RKO (cell line): ENCODE measurements at regions not wholly inside any gene's neighbourhood (a gene's known extent, or its start where the extent isn't known, plus 50 kb on each side); places are given as distances from the start of the nearest gene placed in this dataset.
A peak's percentile ranks its signal among the peaks of the same experiment; 100 is the strongest.

ENCODE experiments used
- DNase-seq: peaks from one replicate; pipeline ENCODE4 v3.0.0-alpha.2; 2016; ENCODE audit warnings: low spot score

- DNase-seq, result no peak
Observed at GRCh38 chr5:106578736-106579135, 1092.0 kb downstream of the EFNA5 start.

GRCh38 chr5:106574820-106575219, 1095.9 kb downstream of the EFNA5 start:
- no peak for DNase-seq

GRCh38 chr5:106566031-106566430, 1104.7 kb downstream of the EFNA5 start:
- DNase-seq, result no peak

GRCh38 chr5:106545325-106545724, 1125.4 kb downstream of the EFNA5 start:
- peak; percentile 65 for DNase-seq

GRCh38 chr5:106543330-106543729, 1127.4 kb downstream of the EFNA5 start:
- no peak for DNase-seq

- DNase-seq, result no peak
Observed at GRCh38 chr5:106530150-106530549, 1140.6 kb downstream of the EFNA5 start.

GRCh38 chr5:106525438-106525837, 1145.3 kb downstream of the EFNA5 start:
- no peak for DNase-seq

- DNase-seq, result no peak
Observed at GRCh38 chr5:106523852-106524251, 1146.9 kb downstream of the EFNA5 start.

- DNase-seq, result no peak
Observed at GRCh38 chr5:106522296-106522695, 1148.4 kb downstream of the EFNA5 start.

GRCh38 chr5:106521701-106522100, 1149.0 kb downstream of the EFNA5 start:
- peak; percentile 5 for DNase-seq

- no peak for DNase-seq
Observed at GRCh38 chr5:106510321-106510720, 1160.4 kb downstream of the EFNA5 start.

- no peak for DNase-seq
Observed at GRCh38 chr5:106508894-106509293, 1161.8 kb downstream of the EFNA5 start.

- DNase-seq, result no peak
Observed at GRCh38 chr5:106493910-106494309, 1176.8 kb downstream of the EFNA5 start.

- no peak for DNase-seq
Observed at GRCh38 chr5:106489004-106489403, 1181.7 kb downstream of the EFNA5 start.

- no peak for DNase-seq
Observed at GRCh38 chr5:106488407-106488806, 1182.3 kb downstream of the EFNA5 start.

GRCh38 chr5:106481374-106481773, 1189.4 kb downstream of the EFNA5 start:
- no peak for DNase-seq

- no peak for DNase-seq
Observed at GRCh38 chr5:106476630-106477029, 1194.1 kb downstream of the EFNA5 start.

GRCh38 chr5:106474066-106474465, 1196.7 kb downstream of the EFNA5 start:
- no peak for DNase-seq

GRCh38 chr5:106459541-106459940, 1211.2 kb downstream of the EFNA5 start:
- no peak for DNase-seq

- peak; percentile 33 for DNase-seq
Observed at GRCh38 chr5:106454651-106455415, 1215.9 kb downstream of the EFNA5 start.

- DNase-seq, result no peak
Observed at GRCh38 chr5:106454050-106454449, 1216.7 kb downstream of the EFNA5 start.

- DNase-seq, result no peak
Observed at GRCh38 chr5:106451998-106452397, 1218.7 kb downstream of the EFNA5 start.

GRCh38 chr5:106443746-106444145, 1227.0 kb downstream of the EFNA5 start:
- no peak for DNase-seq

GRCh38 chr5:106435185-106435584, 1235.6 kb downstream of the EFNA5 start:
- no peak for DNase-seq
